ENCODE measurements at regions not wholly inside any gene's neighbourhood (a gene's known extent, or its start where the extent isn't known, plus 50 kb on each side); places are given as distances from the start of the nearest gene placed in this dataset.
"Not testable (repeated sequence)": the region's sequence is repeated elsewhere in the genome, so short reads cannot be mapped to it uniquely, and the experiment has no call there.

DNA sequence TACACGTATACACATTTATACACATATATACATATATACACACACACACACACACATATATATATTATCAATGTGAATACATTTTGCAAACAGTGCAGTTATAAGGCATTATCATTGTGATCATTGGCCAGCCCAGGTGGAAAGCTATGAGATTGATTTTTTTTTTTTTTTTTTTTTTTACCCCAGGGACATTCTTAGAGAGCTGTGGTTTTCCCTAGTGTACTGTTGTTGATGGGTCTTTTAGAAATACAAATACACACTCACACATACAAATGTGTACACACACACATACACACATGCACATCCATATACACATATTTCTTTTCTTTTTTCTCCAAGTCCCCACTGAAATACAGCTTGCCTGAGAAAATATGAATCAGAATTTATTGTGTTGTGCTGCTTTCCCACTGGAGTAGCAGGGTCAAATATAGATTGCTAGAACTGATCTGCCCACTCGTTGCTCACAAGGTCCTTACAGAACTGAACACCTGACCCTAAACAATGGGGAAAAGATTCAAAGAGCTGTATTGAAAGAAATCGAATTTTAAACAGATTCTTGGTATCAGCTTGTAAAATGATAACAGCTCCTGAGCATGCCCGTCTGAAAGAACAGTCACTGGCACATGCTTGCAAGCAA is 325.6 kb downstream of the OMA1 start:
- no peak for ATAC-seq
- intact Hi-C loops (cut with micrococcal nuclease) = no loop called here

GRCh38 chr1:58216169-58216568 is 330.4 kb downstream of the OMA1 start:
- ATAC-seq; intact Hi-C loops (cut with micrococcal nuclease); DNase-seq: not testable (repeated sequence)

More for the DNA sequence above, 325.6 kb downstream of the OMA1 start:
- DNase-seq = no peak

DNA sequence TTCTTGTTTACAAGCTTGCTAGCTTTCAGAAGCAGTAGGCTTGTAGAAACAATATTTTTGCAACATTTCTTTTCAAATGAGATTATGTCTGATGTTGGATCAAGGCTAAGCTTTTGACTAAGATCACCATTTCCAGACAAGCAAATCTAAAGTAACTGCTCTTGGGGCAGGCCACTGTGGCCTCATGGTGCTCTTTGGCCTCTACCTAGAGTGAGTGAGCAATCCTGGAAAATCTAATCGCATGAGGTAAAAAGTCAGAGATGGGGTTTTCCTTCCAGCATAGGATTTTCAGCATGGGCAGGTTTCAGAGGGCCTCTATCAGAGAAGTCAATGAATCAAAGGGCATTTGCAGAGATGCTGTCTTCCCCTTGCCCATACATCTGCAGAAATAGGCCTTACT is 331.9 kb downstream of the OMA1 start:
- intact Hi-C loops (cut with micrococcal nuclease) = no loop called here
- no peak for ATAC-seq

GRCh38 chr1:58211869-58212268 is 334.7 kb downstream of the OMA1 start:
- no peak for DNase-seq
- no peak for ATAC-seq
- intact Hi-C loops (cut with micrococcal nuclease) = no loop called here

More for the DNA sequence above, 331.9 kb downstream of the OMA1 start:
- no peak for DNase-seq

DNA sequence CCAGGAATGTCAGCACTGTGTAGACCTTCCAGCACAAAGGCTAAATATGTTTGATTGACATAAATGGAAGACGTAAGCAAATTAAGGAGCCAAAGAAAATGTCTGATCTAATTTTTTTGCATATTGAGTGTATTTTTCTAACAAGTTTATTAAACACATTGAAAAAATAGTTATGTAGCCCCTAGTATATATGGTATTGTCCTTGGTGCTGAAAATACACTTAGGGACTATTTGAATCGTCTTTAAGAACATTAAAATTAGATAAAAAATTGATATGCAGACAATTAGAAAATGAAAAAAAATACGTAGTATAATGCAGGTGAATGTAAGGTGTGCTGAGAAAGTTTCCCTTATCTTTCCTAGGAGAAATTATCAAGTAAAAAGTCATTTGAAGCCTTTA is 337.0 kb downstream of the OMA1 start:
- DNase-seq (no peak), ATAC-seq (no peak)
- intact Hi-C loops (cut with micrococcal nuclease) = no loop called here

DNA sequence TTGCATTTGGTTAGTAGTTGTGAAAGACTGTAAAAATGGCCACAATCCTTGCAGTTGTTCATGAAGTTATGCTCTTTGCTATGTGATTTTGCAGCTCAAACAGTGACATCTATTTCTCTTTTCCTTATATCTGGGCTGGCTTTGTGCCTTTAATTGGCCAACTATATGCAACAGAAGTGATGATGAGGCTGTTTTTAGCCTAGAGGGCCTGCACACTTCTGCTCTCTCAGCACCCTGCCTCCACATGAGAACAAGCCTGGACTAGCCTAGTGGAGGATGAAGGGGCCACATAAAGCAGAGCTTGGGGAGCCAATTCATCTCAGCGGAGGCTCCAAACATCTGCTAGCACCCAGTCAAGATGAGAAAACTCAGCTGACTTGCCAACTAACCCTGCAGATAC is 339.8 kb downstream of the OMA1 start:
- no peak for DNase-seq
- ATAC-seq = no peak
- intact Hi-C loops (cut with micrococcal nuclease) = no loop called here

GRCh38 chr1:58204284-58204683 is 342.2 kb downstream of the OMA1 start:
- no peak for ATAC-seq
- DNase-seq = no peak
- intact Hi-C loops (cut with micrococcal nuclease) = no loop called here

- ATAC-seq = no peak
- DNase-seq = no peak
- intact Hi-C loops (cut with micrococcal nuclease) = no loop called here
Measured at GRCh38 chr1:58201492-58202106, 344.9 kb downstream of the OMA1 start.

- ATAC-seq (no peak), DNase-seq (no peak)
- intact Hi-C loops (cut with micrococcal nuclease) = no loop called here
Measured at GRCh38 chr1:58200437-58200836, 346.1 kb downstream of the OMA1 start.

DNA sequence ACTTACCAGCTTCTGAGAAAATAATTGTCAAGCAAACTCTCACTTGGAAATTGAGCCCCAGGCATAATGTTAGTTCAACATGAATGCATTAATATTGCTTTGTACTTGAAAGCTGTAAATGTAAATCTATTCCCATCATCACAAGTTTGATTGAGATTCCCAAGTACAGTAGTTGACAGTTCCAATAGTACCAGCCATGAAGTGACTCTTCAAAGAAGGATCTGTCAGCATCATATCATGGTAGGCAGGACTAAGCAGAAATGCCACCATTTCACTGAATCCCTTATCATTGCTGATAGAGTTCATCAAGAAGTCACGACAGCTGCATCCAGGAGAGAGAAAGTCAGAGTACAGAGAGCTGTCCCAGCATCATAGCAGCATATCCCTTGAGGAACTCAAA is 348.7 kb downstream of the OMA1 start:
- ATAC-seq (no peak), DNase-seq (no peak)
- intact Hi-C loops (cut with micrococcal nuclease) = no loop called here

DNA sequence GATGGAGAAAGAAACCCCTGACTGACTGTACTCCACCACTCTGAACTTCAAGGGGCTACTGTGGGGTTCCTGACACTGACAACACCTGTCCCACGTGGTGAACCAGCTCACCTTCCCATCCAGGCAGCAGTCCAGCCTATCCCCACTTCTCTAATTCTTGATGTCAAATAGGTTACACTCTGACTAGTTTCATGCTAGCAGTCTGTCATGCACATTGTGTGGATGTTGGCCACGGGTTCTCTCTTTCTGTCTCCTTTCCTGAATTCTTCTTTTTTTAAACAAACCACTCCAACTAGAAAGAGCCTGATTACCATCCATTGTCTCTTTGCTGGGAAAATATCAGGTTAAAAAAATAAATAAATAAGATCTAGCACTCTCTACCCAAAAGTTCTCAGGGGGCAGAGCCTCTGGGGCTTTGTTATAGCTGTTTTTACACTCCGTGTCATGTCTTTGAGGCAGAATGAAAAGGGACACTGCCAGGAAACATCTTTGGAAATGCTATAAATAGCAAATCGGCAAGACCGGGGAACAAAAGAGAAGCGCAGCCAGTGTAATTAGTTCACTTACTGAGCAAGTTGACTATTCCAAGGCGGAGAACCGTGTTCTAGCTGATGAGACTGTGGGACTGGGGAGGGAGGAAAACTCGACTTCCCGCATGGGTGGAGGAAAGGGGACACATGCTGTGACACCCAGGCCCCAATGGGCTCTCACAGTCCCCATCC is 356.1 kb downstream of the OMA1 start:
- ATAC-seq = peak; percentile 86
- intact Hi-C loops (cut with micrococcal nuclease) = no loop called here
- DNase-seq = no peak

- ATAC-seq (peak; percentile 95), DNase-seq (peak; percentile 42)
- intact Hi-C loops (cut with micrococcal nuclease) = no loop called here
Measured at GRCh38 chr1:58189453-58189852, 357.1 kb downstream of the OMA1 start.

DNA sequence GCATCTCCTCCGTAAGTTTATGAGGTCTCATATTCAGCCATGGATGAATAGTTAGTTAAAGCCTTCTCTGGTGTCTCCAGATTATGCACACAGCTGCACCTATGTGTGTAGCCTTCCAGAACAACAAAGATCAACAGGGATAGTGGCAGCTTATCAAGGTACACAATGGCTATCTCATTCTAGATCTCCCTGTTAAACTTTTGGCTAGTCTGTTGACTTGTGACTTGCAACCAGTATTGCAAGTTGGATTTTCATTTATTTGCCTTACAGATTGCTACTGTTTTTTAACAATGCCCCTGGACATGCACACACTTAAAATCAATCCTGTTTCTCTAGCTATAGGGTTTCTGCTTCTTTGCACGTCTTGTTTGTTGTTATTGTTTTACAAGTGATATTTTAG is 363.2 kb downstream of the OMA1 start:
- intact Hi-C loops (cut with micrococcal nuclease) = no loop called here
- no peak for DNase-seq
- no peak for ATAC-seq

- ATAC-seq (no peak), DNase-seq (no peak)
- intact Hi-C loops (cut with micrococcal nuclease) = no loop called here
Measured at GRCh38 chr1:58180537-58180936, 366.0 kb downstream of the OMA1 start.

GRCh38 chr1:58169160-58169559 is 377.4 kb downstream of the OMA1 start:
- DNase-seq, ATAC-seq: not testable (repeated sequence)
- intact Hi-C loops (cut with micrococcal nuclease) = loop anchor here (10.0 kb wide), 1 partner anchor 1334 kb away; no protein-coding TSS in a partner anchor

DNA sequence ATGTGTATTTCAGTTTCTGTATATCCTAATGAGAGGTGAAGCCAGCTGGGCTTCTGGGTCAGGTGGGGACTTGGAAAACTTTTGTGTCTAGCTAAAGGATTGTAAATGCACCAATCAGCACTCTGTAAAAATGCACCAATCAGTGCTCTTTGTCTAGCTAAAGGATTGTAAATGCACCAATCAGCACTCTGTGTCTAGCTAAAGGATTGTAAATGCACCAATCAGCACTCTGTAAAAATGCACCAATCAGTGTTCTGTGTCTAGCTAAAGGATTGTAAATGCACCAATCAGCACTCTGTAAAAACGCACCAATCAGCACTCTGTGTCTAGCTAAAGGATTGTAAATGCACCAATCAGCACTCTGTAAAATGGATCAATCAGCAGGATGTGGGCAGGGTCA is 379.4 kb downstream of the OMA1 start:
- not testable (repeated sequence) for DNase-seq, ATAC-seq
- intact Hi-C loops (cut with micrococcal nuclease) = loop anchor here (10.0 kb wide), 1 partner anchor 1332 kb away; no protein-coding TSS in a partner anchor

DNA sequence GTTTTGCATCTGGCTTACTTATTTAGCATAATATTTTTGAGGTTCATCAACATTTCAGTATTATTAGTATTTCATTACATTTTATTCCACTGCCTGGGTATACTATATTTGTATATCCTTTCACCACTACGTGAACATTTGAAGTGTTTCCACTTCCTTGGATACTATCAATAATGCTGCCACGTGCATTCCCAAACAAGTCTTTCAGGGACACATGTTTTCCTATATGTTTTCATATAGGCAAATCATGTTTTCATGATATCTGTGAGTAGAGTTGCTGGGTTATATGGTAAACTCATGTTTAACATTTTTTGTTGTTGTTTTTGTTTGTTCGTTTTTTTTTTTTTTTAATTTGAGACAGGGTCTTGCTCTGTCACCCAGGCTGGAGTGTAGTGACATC is 380.1 kb downstream of the OMA1 start:
- ATAC-seq (no peak), DNase-seq (no peak)
- intact Hi-C loops (cut with micrococcal nuclease) = loop anchor here (10.0 kb wide), 1 partner anchor 1332 kb away; no protein-coding TSS in a partner anchor

DNA sequence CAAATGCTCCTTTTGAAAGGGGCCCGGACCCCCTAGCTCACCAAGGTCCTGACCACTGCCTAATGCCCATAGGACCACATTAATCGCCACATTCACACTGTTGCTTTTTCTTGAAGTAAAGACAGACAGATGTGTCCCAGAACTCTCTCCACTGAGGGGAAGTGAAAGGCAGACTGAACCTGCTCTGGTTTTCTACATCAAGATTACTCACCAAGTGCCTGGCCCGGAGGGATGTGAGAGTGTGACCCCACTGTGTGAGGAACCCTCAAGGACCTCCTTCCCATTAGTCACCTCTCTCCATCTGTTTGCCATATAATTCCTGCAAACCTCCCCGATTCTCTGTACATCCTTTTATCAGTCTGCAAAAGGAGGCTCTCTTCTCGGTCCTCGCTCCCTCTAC is 381.5 kb downstream of the OMA1 start:
- no peak for DNase-seq
- ATAC-seq = no peak
- intact Hi-C loops (cut with micrococcal nuclease) = loop anchor here (10.0 kb wide), 1 partner anchor 1330 kb away; no protein-coding TSS in a partner anchor

DNA sequence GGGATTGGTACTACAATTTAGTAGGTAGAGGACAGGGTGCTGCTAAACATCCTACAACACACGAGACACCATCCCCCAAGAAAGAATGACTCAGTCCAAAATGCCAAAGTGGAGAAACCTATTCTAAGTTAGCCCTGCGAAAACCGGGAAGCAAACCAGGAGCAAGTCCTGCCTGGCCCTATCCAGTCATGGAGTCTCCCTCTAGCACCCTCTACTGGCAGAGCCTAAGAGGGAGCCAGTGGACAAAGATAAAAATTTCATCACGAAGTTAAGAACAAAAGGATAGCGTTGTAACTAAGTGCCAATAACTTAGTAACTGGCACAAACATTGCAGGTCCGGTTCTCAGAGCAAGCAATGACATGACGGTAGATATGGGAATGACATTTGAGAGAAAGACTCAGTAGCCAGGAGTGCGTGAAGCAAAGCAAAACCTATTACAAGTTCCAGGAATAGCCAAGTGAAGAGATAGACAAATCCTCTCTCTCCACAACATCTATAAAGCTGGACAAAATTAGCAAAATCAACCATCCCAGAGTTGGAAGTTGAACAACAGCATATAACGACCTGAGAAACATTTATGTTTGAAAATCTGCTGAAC is 383.5 kb downstream of the OMA1 start:
- DNase-seq (peak; percentile 34), ATAC-seq (peak; percentile 93)
- intact Hi-C loops (cut with micrococcal nuclease) = loop anchor here (10.0 kb wide), 1 partner anchor 1328 kb away; no protein-coding TSS in a partner anchor

GRCh38 chr1:58159434-58159830 is 387.1 kb downstream of the OMA1 start:
- DNase-seq (no peak), ATAC-seq (no peak)
- intact Hi-C loops (cut with micrococcal nuclease) = no loop called here
